B cell (primary cell): ENCODE measurements at regions not wholly inside any gene's neighbourhood (a gene's known extent, or its start where the extent isn't known, plus 50 kb on each side); places are given as distances from the start of the nearest gene placed in this dataset.

ENCODE experiments used
- EZH2 ChIP-seq: IDR thresholded peaks from 2 replicates; pipeline ENCODE4 v1.6.1; 2012; ENCODE audit warnings: borderline replicate concordance, low read depth, mild to moderate bottlenecking, moderate library complexity, low read length; ENCODE audit not compliant: insufficient read depth, poor library complexity, severe bottlenecking
- TF ChIP-seq, protein P1 (sequence below): fragments of 200-600 bp; IDR thresholded peaks from one replicate; pipeline ENCODE4 v1.8.0; 2022; ENCODE audit warnings: antibody characterized with exemption, mild to moderate bottlenecking

DNA sequence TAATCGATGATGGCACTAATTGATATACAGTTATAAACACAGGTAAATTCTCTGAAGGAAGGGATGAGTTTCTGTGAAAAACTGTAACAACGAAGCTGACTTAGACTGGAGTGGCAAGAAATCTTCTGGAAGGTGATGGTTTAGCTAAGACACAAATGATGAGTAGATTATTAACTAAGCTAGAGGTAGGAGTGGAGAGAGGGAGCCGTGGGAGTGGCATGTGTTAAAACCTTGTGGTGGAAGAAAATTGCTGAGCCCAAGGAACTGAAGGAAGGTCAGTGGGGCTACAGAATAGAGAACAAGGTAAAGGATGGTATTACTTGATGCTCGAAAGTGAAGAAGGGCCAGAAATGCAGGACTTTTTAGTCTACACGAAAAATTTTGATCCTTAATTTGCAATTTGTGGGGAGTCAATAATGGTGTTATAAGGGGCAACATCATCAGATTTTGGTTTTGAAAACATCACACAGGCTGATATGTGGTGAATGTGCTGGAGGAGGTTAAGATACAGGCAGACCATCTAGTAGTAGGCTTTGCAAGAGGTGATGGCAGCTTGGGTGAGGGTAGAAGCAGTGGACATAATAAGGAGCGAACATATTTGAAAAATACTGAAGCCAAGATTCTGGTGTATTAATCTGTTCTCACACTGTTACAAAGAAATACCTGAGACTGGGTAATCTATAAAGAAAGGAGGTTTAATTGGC lies 93.8 kb downstream of the S1PR1 start:
- TF ChIP-seq, protein P1, sequence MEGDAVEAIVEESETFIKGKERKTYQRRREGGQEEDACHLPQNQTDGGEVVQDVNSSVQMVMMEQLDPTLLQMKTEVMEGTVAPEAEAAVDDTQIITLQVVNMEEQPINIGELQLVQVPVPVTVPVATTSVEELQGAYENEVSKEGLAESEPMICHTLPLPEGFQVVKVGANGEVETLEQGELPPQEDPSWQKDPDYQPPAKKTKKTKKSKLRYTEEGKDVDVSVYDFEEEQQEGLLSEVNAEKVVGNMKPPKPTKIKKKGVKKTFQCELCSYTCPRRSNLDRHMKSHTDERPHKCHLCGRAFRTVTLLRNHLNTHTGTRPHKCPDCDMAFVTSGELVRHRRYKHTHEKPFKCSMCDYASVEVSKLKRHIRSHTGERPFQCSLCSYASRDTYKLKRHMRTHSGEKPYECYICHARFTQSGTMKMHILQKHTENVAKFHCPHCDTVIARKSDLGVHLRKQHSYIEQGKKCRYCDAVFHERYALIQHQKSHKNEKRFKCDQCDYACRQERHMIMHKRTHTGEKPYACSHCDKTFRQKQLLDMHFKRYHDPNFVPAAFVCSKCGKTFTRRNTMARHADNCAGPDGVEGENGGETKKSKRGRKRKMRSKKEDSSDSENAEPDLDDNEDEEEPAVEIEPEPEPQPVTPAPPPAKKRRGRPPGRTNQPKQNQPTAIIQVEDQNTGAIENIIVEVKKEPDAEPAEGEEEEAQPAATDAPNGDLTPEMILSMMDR: no peak
- TF ChIP-seq EZH2: no peak
